Muscle layer of duodenum (tissue), 2 donors: ENCODE measurements at regions not wholly inside any gene's neighbourhood (a gene's known extent, or its start where the extent isn't known, plus 50 kb on each side); places are given as distances from the start of the nearest gene placed in this dataset.

Source experiments
- H3K27ac ChIP-seq: one replicate; pipeline ENCODE4 v1.7.0; 2013; ENCODE audit warnings: mild to moderate bottlenecking, low read length
- H3K27me3 ChIP-seq: one replicate; pipeline ENCODE4 v1.7.0; 2013; ENCODE audit warnings: low read depth, mild to moderate bottlenecking, control low read depth, low read length
- H3K36me3 ChIP-seq, 2 donors: one replicate each; pipeline ENCODE4 v1.7.0; 2013; ENCODE audit warnings: low read length in 2 of 2, control low read depth in 1 of 2, mild to moderate bottlenecking in 1 of 2; ENCODE audit not compliant: insufficient read depth in 2 of 2, control insufficient read depth in 1 of 2
- H3K4me1 ChIP-seq, 2 donors: one replicate each; pipeline ENCODE4 v1.7.0; 2013; ENCODE audit warnings: low read length in 2 of 2, mild to moderate bottlenecking in 2 of 2, control low read depth in 1 of 2, moderate library complexity in 1 of 2; ENCODE audit not compliant: insufficient read depth in 2 of 2, control insufficient read depth in 1 of 2
- H3K4me3 ChIP-seq, 2 donors: one replicate each; pipeline ENCODE4 v1.7.0; 2013; ENCODE audit warnings: low read length in 2 of 2, low read depth in 1 of 2, mild to moderate bottlenecking in 1 of 2
- H3K9me3 ChIP-seq, 2 donors: one replicate each; pipeline ENCODE4 v1.7.0; 2013; ENCODE audit warnings: low read length in 2 of 2, control low read depth in 1 of 2, mild to moderate bottlenecking in 1 of 2; ENCODE audit not compliant: control insufficient read depth in 1 of 2
- donor health status: healthy.

DNA sequence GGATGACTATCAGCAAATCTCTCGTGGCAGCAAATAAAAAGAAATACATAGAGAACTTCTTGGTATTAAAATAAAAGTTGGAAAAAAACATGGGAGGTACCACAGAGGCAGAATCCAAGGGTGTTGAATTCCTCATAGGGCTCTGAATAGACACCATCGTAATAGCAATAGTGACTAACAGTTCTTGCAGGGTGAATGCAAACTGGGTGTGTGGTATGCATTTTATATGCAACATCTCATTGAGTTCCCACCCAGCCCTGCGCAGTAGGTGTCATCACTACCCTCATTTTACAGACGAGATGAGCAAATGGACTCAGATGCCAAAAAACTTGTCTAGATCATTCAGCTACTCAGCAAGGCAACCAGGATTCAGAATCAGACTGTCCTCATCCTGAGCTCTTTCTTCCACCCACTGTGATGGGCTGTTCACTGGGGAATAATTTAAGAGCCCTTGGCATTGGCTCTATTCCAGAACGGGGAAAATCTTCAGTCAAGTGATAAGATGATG lies 354.6 kb upstream of the CDH11 start:
- Histone ChIP-seq H3K4me1 (no peaks in the 10 kb centered on the region), H3K27me3 (no peaks in the 10 kb centered on the region), H3K4me3 (no peak overlapping the region), H3K27ac (no peak overlapping the region), H3K36me3 (no peaks in the 10 kb centered on the region), H3K9me3 (no peaks in the 10 kb centered on the region)

GRCh38 chr16:65473699-65474098 lies 351.8 kb upstream of the CDH11 start:
- Histone ChIP-seq H3K27me3 (no peaks in the 10 kb centered on the region), H3K36me3 (no peaks in the 10 kb centered on the region), H3K4me1 (no peaks in the 10 kb centered on the region), H3K4me3 (no peak overlapping the region), H3K27ac (no peak overlapping the region), H3K9me3 (no peaks in the 10 kb centered on the region)

DNA sequence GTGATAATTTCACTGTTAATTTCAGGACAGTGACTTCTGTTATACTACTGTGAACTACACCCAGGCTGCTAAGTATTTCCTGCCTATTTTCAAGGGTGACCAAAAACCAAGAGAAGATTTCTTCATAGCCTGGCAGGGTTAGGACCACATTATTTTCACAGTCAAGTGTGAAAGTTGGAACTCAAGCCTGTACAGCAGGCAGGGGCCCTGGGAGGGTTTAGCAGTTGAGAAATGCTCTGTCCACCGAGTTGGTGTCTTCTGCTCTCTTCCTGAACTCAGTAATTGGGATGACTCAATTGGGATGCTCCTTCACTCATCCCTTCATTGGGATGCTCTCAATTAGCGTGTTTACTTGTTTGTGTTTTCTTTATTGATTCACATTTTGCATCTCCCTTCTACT lies 347.3 kb upstream of the CDH11 start:
- Histone ChIP-seq H3K27me3 (no peaks in the 10 kb centered on the region), H3K4me1 (no peaks in the 10 kb centered on the region), H3K4me3 (no peak overlapping the region), H3K36me3 (no peaks in the 10 kb centered on the region), H3K9me3 (no peaks in the 10 kb centered on the region), H3K27ac (no peak overlapping the region)

- Histone ChIP-seq H3K4me1 (no peaks in the 10 kb centered on the region), H3K4me3 (no peak overlapping the region), H3K27me3 (no peaks in the 10 kb centered on the region), H3K36me3 (no peaks in the 10 kb centered on the region), H3K9me3 (no peaks in the 10 kb centered on the region), H3K27ac (no peak overlapping the region)
Observed at GRCh38 chr16:65468133-65468532, 346.3 kb upstream of the CDH11 start.

GRCh38 chr16:65463652-65464260 lies 341.9 kb upstream of the CDH11 start:
- Histone ChIP-seq H3K36me3 (no peaks in the 10 kb centered on the region), H3K27me3 (no peaks in the 10 kb centered on the region), H3K4me1 (no peaks in the 10 kb centered on the region), H3K4me3 (no peak overlapping the region), H3K9me3 (no peaks in the 10 kb centered on the region), H3K27ac (no peak overlapping the region)

DNA sequence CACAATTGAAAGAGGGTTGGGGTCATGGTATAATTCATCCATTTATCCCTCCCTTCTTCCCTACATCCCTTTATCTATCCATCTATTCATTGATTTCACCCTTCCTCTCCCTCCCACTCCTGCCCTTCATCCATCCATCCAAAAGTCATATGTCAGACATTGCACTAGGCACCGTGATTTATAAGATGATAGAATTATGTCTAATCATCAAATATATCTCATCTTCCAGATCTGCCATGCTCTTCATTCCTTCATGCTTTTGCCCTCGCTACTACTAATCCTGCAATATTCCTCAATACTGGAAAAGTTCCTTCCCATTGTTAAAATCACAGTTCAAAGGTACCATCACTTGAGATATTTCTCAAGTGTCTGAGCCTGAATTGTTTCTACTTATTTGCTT lies 335.2 kb upstream of the CDH11 start:
- Histone ChIP-seq H3K27ac (no peak overlapping the region), H3K4me3 (no peak overlapping the region), H3K36me3 (no peaks in the 10 kb centered on the region), H3K27me3 (no peaks in the 10 kb centered on the region), H3K4me1 (no peaks in the 10 kb centered on the region), H3K9me3 (no peaks in the 10 kb centered on the region)

DNA sequence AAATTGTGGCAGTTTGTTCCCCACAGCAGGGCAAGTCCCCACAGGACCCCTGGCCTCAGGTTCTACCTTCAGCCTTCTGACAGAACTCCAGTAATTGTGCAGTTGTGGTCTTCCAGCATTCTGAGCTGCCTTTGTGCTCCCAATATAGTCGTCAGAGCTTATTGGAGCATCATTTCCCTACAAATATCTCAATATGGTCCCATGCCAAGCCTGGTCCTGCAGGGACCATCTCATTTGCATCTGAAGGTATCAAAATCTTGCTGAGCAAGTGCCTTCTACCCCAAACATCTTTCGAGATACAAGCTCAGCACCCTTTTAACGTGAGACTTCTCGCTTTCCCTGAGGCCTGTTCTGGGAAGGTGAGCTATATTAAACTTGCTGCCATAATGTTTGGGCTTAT lies 333.9 kb upstream of the CDH11 start:
- no peaks in the 10 kb centered on the region for H3K4me1 ChIP-seq
- H3K9me3 ChIP-seq, result no peaks in the 10 kb centered on the region
- no peak overlapping the region for H3K27ac ChIP-seq
- H3K36me3 ChIP-seq, result no peaks in the 10 kb centered on the region
- no peaks in the 10 kb centered on the region for H3K27me3 ChIP-seq
- no peak overlapping the region for H3K4me3 ChIP-seq

DNA sequence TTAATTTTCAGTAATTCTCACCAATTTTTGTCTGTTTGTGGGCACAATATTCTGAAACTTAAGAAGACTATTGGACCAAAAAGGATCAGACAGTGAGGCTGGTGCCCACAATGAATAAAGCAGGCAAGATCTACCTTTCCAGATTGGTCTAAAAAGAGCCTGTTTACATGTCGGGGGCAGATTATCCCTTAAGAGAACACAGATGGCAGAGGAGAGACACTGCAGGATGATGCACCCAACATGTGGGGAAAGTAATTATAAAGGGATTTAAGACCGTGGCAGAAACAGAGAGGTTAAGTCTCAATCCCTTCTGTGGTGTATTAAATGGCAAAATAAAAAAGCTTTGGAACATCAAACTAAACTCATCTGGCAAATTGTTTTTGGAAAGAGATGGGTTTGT lies 331.8 kb upstream of the CDH11 start:
- Histone ChIP-seq H3K4me1 (no peaks in the 10 kb centered on the region), H3K27me3 (no peaks in the 10 kb centered on the region), H3K27ac (no peak overlapping the region), H3K9me3 (peaks cover 0 to 10% of the 10 kb centered on the region in 2 donors), H3K36me3 (no peaks in the 10 kb centered on the region), H3K4me3 (no peak overlapping the region)

DNA sequence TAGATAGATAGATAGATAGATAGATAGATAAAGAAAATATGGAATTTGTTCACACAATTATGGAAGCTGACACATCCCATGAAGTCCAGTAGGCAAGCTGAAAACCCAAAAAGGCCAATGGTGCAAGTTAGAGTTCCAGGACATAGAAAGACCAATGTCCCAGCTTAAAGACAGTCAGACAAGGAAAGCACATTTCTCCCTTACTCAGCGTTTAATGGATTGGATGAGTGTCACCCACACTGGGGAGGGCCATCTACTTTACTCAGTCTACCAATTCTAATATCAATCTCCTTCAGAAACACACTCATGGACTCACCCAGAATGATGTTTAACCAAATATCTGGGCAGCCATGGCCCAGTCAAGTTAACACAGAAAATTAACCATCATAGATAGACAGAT lies 327.7 kb upstream of the CDH11 start:
- no peaks in the 10 kb centered on the region for H3K36me3 ChIP-seq
- H3K9me3 ChIP-seq, result peaks cover 0 to 14% of the 10 kb centered on the region in 2 donors
- no peaks in the 10 kb centered on the region for H3K4me1 ChIP-seq
- no peak overlapping the region for H3K27ac ChIP-seq
- H3K27me3 ChIP-seq, result no peaks in the 10 kb centered on the region
- H3K4me3 ChIP-seq, result no peak overlapping the region

- Histone ChIP-seq H3K27ac (no peak overlapping the region), H3K9me3 (peaks cover 0 to 14% of the 10 kb centered on the region in 2 donors), H3K27me3 (no peaks in the 10 kb centered on the region), H3K36me3 (no peaks in the 10 kb centered on the region), H3K4me3 (no peak overlapping the region), H3K4me1 (no peaks in the 10 kb centered on the region)
Observed at GRCh38 chr16:65446427-65446826, 324.6 kb upstream of the CDH11 start.

- Histone ChIP-seq H3K27me3 (no peaks in the 10 kb centered on the region), H3K4me1 (no peaks in the 10 kb centered on the region), H3K4me3 (no peak overlapping the region), H3K27ac (no peak overlapping the region), H3K36me3 (no peaks in the 10 kb centered on the region), H3K9me3 (peaks cover 0 to 14% of the 10 kb centered on the region in 2 donors)
Observed at GRCh38 chr16:65445313-65446260, 323.7 kb upstream of the CDH11 start.
